NCI-H2227 (cell line): ENCODE measurements at regions not wholly inside any gene's neighbourhood (a gene's known extent, or its start where the extent isn't known, plus 50 kb on each side); places are given as distances from the start of the nearest gene placed in this dataset.

Source experiments
- DNase-seq: peaks from one replicate; lab custom pipeline; 2025; ENCODE audit not compliant: unreplicated experiment; lab: John Stamatoyannopoulos, UW

DNA sequence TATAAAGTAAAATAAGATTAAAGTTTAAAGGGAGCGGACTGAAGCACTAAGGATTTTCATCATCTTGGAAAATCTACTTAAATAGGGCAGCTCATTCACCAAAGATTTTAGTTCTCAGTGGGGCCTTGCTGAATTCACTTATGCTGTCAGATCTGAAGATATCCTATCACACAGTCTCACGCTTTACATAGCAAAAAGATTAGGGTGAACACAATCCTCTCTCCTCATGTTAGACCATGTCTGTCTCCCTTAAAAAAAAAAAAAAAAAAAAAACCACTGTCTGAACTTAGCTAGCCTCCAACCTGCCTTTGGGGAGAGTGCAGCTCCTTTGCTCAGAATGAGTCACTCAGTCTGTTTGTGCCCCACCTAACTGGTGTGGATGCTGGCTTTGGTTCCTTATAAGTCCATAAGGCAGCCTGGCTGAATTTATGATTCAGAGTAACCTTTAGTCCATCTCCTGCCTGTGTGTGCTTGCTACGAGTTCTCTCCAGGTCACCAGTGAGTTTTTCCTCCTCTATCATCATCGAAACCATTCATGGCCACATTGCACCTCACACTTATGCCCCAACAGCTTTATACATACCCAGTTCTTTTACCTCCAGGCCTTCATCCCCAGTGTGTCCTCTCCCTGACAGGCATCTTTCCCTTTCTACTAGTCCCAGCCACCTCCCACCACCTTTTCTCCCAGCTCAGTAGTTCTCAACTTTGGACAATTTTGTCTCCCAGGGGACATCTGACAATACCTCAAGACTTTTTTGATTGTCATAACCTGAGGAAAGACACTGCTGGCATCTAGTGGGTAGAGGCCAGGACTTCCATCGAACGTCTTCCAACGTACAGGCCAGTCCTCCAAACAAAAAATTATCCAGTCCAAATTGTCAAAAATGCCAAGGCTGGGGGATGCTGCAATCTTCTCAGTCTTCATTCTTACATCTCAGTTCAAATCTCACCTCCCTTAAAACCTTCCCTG is 220.7 kb upstream of the EMCN start:
- no peak for DNase-seq

DNA sequence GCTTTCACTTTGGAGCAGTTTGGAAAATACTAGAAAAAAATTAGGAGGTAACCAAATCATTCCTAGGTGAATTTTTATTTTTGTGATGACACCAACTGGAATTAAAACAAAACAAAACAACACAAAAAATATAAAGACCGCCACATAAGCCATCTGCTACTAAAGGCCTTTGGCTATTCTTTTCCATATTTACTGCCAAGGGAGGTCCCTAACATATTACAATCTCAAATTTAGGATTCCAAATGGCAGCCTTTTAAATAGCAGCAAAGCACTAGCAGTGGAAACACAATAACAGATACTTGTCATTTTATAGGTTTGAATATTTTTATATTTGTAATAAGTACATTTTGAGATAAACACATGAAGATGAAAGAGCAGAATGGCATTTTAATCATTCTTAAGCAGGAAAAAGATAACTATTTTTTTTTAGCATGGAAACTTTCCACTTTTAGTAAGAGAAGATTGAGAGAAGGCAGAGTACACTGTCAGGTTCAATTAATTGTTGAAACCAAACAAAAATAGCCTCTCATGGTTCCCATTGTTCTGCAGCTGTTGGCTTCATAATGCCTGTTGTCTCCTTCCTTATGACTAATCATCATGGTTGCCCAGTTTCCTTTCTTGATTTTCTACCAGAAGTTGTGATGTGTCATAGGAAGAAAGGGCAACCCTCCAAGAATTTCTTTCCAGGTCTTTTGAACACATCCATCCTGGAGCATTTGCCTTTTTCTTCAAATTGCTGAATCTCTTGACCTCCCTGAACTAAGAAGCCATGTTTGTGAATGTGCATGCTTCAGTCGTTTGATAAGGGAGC is 219.0 kb upstream of the EMCN start:
- no peak for DNase-seq

GRCh38 chr4:100728861-100729260 is 211.0 kb upstream of the EMCN start:
- DNase-seq: no peak

- DNase-seq: no peak
These were observed 205.1 kb upstream of the EMCN start for GRCh38 chr4:100722866-100723459.

GRCh38 chr4:100722133-100722532 is 204.3 kb upstream of the EMCN start:
- no peak for DNase-seq

DNA sequence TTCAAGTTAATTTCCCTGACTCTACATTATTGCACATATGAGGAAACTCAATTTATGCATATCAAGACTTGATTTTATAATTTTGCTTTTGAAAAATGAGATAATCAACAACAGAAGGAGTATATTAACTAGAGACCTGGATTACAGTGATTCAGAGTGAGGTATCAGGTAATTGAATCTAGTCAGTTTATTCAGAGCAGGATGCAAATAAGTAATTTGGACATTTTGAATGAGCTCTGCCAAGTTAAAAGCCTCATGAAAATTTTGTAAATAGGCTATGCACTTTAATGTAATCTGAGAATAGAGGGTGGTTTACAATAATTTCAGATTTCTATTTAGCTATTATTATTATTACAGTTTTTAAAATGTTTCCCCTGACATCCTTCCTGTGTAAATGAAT is 203.7 kb upstream of the EMCN start:
- no peak for DNase-seq

DNA sequence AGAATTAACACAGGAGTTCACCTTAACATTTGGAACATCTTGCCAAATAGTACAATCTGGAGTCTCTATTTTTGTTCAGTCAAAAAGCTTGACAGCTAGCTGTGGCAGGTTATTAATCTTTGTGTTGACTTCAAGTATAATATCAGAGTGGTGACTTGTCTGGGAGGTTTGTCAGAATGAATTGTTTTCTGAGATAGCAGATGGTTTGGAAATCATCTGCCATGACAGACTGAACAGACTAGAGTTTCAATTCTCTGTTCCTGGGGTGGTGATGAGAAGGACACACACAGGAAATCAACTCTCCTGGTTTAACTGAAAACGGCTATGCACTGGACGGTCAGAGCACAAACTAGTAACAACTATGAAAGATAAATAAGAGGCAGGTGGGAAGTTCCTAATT is 203.3 kb upstream of the EMCN start:
- no peak for DNase-seq

- DNase-seq: no peak
These were observed 198.6 kb upstream of the EMCN start for GRCh38 chr4:100716416-100716815.

DNA sequence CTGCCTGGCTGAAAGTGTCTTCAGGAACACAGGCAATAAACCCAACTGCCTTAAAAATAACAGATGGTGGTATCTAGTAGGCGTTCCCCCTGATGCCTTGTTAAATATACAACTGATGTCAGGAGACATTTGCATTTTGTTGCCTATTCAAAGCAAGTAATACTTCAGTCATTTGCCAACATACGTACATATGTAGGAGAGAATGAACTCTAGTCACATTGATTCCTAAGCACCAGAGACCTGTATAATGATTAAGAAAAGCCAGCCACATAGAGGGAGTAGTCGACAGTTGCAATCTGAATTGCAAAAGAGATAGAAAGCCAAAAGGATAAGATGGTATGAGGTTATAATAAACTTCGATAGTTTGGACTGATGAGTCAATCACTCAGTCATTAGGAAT is 191.0 kb upstream of the EMCN start:
- DNase-seq: no peak

GRCh38 chr4:100707786-100708185 is 190.0 kb upstream of the EMCN start:
- DNase-seq: no peak

- no peak for DNase-seq
These were observed 178.7 kb upstream of the EMCN start for GRCh38 chr4:100696531-100696930.

GRCh38 chr4:100695871-100696270 is 178.0 kb upstream of the EMCN start:
- DNase-seq: no peak

DNA sequence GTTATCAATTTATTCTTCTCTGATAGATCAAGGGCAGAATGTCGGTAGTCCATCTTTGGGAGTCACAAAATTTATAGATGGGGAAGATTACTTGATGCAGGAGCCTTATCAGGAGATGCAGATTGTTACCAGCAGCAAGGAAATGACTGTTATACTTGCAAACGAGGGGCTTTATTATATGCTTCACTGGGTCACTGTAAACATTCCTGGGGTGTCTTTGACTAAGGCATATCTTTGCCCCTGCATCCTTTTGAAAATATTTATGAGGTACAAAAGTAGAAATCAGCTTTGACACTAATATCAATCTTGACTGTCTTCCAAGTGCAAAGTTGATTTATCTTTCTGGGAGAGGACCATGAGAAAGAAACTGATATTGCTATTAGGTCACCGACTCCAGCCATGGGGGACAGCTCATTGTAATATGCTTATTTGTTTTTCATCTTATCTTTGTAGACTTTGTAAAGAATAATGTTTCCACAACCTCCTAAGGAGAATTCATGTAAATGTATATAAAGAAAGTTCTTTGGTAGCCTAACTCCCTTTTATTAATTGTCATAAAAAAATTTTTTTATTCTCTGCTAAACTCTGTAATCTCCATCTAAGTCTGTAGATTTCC is 177.3 kb upstream of the EMCN start:
- DNase-seq: no peak

DNA sequence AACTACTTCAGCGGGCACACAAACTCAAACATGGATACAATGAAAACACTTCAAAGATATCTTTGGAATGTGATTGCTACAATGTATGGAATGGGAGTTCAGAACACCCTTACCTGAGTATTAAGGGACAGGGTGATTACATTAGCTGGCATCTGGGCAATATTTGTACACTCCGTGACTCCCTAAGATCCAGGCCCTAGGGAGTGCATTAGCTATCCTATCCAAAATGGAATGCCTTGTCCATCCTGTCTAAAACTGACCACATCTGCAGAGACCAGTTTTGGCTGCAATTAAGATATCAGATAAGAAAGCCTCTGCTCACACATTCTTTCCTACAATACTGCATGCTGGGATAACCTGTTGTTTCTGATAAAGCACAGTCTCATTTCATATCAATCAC is 176.6 kb upstream of the EMCN start:
- no peak for DNase-seq

DNA sequence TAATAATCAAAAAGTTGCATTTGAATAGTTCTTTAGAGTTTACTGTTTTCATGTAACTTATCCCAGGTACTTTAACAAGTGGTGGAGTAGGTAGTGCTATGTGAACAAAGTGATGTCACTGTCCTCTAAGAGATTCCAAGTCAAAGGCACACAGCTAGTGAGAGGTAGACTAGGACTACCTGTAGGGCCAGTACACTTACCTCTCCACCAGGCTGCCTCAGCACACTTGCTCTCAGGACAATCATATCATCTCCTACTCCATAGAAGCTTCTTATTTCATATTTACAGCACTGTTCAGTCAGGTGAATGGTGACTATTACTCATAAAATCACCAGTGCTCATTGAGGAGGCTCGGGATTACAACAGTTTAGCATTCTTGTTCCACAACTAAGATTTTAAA is 173.0 kb upstream of the EMCN start:
- no peak for DNase-seq

DNA sequence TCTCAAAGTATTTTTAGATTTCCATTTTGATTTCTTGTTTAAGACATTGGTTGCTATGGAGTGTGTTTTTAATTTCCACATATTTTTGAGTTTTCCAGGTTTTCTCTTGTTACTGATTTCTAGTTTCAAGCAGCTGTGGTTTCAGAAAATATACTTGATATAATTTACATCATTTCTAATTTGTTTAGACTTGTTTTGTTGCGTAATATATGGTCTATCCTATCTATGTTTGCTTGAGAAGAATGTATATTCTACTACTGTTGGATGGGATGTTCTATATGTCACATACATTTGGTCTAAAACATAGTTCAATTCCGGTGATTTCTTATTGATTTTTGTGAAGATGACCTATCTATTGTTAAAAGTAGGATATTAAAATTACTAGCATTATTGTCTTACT is 170.5 kb upstream of the EMCN start:
- DNase-seq: no peak

DNA sequence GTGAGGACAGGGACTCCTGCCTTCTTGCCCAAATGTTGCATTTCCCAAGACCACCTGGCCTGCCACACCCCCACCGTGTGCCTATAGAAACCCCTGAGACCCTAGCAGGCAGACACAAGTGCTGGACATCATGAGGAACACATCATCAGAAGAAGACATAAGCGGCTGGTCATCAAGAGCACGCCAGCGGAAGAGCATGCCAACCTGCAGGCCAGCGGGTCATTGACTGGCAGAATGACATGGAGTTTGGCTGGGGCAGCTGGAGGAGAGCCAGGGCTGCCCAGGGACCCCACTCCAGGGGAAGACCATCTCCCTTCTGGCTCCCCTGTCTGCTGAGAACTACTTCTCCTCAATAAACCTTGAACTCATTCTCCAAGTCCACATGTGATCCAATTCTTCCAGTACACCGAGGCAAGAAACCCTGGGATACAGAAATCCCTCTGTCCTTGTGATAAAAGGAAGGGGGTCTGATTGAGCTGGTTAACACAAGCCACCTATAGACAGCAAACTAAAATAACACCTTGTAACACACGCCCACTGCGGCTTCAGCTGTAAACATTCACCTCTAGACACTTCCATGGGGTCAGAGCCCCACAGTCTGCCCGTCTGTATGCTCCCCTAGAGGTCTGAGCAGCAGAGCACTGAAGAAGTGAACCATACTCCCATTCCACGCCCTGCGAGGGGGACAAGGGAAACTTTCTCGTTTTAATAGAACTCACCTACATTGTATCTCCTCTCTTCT is 164.8 kb upstream of the EMCN start:
- DNase-seq: no peak

GRCh38 chr4:100681289-100681688 is 163.5 kb upstream of the EMCN start:
- DNase-seq: no peak

- no peak for DNase-seq
These were observed 162.1 kb upstream of the EMCN start for GRCh38 chr4:100679926-100680325.

GRCh38 chr4:100674976-100675375 is 157.2 kb upstream of the EMCN start:
- no peak for DNase-seq

- no peak for DNase-seq
These were observed 139.4 kb upstream of the EMCN start for GRCh38 chr4:100657187-100657586.
